CD4-positive, alpha-beta T cell treated with Interleukin-2 at 100 ng/mL for 4 hours (primary cell): ENCODE measurements at regions not wholly inside any gene's neighbourhood (a gene's known extent, or its start where the extent isn't known, plus 50 kb on each side); places are given as distances from the start of the nearest gene placed in this dataset.
"Not testable (repeated sequence)": the region's sequence is repeated elsewhere in the genome, so short reads cannot be mapped to it uniquely, and the experiment has no call there.

ENCODE experiments used
- DNase-seq: peaks from one replicate; pipeline ENCODE4 v3.0.0-alpha.2; 2020; ENCODE audit warnings: low spot score

DNA sequence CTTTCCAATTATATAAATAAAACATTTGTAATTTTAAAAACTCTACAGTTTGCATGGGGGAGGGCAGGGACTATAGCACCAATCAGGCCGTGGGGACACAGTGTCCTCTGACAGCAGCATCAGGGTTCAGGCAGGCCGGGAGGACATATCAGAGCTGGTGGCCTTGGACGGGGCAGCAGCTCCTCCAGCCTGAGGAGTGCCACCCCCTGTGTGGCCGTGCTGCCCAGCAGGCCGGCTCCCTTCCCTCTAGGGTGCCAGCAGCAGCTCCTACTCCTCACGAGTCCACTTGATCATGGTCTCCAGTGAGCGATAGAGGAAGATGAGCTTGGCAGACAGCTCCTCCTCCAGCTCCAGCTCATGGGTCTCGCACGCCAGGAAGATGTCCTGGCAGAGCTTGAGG lies 144.0 kb upstream of the PHACTR3 start:
- no peak for DNase-seq

- DNase-seq, result no peak
These were observed 142.8 kb upstream of the PHACTR3 start for GRCh38 chr20:59461526-59461925.

DNA sequence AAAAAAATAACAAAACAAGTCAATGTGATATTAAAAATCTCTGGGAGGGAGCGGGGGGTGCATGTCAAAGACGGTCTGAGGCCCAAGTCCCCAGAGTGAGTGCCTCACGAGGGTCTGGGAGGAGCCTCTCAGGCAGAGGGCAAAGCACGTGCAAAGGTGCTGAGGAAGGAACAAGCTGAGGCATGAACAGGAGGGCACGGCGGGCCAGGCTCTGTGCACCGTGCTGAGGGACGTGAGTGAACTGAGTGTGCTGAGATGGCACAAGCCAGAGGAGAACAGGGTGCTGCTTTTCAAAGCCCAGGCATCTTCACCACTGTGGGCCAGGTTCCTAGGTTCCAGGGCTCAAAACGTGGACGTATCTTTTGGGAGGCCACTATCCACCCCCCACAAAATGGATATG lies 142.1 kb upstream of the PHACTR3 start:
- DNase-seq, result no peak

- DNase-seq, result no peak
These were observed 140.8 kb upstream of the PHACTR3 start for GRCh38 chr20:59463541-59463940.

GRCh38 chr20:59466107-59466815 lies 138.1 kb upstream of the PHACTR3 start:
- no peak for DNase-seq

DNA sequence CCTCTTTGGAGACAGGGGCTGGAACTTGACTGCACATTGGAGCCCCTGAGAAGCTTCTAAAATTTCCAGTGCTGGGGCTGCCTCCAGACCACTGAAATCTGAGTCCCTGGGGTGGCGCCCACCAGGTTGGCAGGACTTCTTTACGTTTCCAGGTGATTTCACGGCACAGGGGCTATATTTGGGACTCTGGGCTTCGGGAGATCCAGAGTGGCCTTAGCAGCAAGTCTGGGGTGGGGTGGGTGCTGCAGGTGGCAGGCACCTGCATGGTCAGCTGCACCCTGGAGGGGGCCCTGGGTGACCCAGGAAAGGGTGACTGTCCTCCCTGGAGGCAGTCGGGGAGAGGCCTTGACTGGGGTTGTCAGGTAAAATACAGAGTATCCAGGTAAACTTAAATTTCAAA lies 135.5 kb upstream of the PHACTR3 start:
- no peak for DNase-seq

GRCh38 chr20:59469267-59470252 lies 134.8 kb upstream of the PHACTR3 start:
- no peak for DNase-seq

DNA sequence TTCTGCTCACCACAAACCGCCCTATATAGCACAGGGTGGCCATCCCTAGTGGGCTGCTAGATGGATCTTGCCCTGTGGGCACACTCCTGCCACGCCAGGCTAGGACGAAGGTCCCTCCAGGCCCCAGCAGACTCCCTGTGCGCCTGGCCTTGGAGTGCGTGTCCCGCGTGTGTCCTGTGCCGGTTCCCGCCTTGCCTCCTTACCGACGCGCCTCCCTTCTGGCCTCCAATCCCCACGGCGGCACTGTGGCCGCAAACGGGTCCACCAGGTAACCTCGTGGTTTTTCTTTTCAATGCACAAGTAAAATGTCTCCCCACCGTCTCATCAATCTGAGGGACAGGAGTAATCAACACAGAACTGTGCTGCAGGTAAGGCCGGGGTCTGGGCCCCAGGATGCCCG lies 133.8 kb upstream of the PHACTR3 start:
- no peak for DNase-seq

GRCh38 chr20:59471653-59472421 lies 132.5 kb upstream of the PHACTR3 start:
- DNase-seq, result no peak

DNA sequence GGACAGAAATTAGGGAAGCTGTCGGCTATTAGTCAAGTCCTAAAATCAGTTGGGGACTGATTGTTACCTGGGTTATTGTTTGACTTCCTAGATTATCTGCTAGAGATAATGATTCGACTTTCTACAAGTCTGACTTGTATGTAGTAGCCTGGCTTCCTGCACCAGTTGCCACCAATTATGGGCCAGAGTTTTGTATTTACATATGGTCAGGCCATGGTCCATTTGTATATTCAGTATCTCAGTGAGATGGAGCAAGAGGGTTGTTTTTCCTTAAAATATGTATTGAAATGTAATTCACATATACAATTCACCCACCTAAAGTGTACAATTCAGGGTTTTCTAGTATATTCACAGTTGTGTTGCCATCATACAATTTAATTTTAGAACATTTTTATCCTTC lies 130.6 kb upstream of the PHACTR3 start:
- DNase-seq, result no peak

GRCh38 chr20:59481067-59481466 lies 123.3 kb upstream of the PHACTR3 start:
- no peak for DNase-seq

DNA sequence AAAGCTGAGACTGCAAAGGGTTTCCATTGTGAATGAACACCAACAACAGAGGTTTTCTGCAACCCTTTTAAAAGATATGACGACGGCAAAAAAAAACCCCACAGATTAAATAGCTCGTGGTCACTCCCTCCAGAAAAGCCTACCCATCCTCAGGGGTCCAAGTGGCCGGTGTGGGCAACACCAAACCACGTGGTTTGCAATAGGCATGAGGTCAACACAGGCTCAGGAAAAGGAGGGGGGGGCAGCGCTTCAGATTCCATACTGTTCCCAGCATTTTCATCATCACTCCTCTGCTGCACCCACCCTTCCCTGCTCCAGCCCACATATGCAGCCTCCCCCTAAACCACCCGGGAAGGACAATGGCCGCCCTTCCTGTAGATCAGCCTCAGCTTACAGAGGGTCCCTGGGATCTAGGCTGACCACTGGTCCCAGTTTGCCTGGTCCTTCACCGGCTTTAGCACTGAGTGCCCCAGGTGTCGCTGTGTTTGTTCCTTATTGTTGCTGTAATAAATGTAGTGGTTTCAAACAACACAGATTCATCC lies 122.8 kb upstream of the PHACTR3 start:
- no peak for DNase-seq

GRCh38 chr20:59482351-59483187 lies 121.8 kb upstream of the PHACTR3 start:
- DNase-seq, result no peak

GRCh38 chr20:59483481-59483880 lies 120.9 kb upstream of the PHACTR3 start:
- no peak for DNase-seq

DNA sequence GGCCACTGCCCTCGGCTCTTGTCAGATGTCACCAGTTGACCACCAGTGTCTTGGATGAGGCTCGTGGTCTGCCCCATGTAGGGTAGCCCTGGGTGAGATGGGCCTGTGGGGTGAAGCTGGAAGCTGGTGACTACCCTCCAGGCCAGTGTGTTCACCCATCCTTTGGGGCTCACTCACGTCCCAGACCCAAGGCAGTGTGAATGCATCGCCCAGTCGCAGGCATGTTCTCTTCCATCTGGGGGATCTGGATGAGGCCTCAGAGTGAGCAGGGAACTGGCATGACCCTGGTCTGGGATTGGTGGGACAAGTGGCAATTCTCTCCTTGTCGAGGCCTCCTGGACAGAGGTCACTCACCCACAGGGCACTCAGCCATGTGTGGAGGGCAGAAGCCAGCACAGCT lies 120.1 kb upstream of the PHACTR3 start:
- no peak for DNase-seq

DNA sequence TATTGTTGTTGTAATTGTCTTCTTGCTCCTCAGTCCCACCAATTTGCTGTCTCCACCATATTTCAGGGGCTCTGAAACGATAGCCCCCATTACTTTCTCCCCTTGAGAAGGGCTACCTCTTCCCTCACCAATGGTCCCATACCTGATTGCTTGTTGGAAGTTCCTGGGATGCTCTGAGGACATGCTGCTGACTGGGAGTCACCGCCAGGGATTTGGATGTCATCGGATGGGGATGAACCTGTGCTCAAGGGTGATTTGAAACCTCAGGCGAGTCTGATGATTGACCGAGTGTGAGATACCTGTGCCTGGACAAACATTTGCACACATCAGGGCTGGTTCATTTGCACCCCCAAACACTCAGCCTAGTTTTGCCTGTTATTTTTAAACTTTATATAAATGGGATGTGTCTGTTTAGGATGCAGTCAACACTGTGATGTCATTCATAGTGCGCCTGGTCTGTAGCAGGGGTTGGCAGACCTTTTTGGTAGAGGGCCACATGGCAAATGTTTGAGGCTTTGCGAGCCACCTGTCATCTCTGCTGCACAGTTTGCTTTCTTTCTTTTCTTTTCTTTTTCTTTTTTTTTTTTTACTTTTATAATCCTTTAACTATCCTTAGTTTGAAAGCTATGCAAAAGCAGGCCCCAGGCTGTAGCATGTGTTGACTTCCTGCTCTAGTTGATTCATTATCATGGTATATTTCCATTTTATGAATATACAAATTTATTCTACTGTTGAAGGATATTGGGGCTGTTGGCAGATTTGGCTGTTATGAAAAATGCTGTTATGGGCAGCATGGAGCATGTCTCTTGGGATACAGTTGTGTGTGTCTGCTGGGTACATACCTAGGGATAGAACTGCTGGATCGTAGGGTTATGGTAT lies 118.5 kb upstream of the PHACTR3 start:
- no peak for DNase-seq

GRCh38 chr20:59488459-59488858 lies 115.9 kb upstream of the PHACTR3 start:
- DNase-seq, result not testable (repeated sequence)

DNA sequence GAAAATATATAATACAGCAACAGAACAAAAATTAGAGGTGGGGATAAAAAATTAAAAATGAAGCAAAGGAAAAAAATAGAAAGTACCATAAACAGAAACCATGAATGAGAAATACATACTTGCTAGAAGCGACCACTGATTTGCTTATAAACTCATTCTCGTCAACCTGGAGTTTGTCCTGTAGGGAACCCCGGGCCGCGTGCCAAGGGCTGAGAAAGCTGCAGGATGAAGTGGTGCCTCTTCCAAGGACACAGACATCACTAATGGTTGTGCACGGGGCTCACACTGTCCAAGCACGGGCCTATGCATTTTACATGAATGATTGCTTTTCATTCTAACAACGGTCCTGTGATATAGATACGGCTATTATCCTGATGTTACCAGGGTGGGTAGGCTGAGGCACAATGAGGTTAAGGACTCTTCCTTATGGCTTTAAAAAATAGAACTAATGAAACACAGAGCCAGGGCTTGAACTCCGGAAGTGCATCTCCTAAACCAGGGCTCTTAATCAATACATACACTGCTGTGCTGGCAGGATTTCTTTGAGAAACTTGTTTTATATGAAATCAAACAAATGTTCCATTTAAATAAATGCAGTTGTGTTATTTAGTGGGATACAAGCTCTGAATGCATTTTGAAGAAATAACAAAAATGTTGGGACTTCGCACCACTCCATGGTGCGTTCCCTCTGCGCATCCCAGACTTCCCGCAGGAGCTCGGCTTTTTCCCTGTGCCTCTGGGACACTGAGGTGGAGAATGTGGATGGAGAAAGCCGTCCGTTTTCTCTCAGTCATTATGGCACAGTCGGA lies 113.9 kb upstream of the PHACTR3 start:
- not testable (repeated sequence) for DNase-seq

DNA sequence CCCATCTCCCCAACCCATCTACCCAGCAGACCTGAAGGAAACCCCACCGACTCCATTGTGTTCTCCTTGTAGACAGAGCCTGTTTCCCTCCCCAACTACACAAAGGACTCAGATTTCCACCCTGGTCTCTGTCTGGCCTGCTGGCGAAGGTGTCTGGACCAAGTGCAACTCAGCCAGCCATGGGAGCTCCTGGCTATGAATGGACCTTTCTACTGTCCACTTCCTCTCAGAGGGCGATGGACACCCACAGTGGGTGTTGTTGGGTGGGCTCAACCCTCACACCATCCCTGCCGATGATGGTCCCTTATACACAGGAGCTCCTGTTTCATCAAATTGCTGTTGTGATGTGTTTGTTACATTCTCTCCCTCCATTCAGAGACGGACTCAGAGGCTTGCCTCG lies 112.5 kb upstream of the PHACTR3 start:
- DNase-seq, result no peak
